Common myeloid progenitor, CD34-positive (primary cell): ENCODE measurements at regions not wholly inside any gene's neighbourhood (a gene's known extent, or its start where the extent isn't known, plus 50 kb on each side); places are given as distances from the start of the nearest gene placed in this dataset.

Experiments
- CTCF ChIA-PET: fragments of 350-600 bp; sonication (Branson Sonifier 250); formaldehyde crosslinking; loops from one replicate; lab custom pipeline; 2021; ENCODE audit warnings: antibody characterized with exemption; lab: Charles Lee
- POLR2A ChIA-PET: fragments of 350-600 bp; sonication (Branson Sonifier 250); formaldehyde crosslinking; loops from one replicate; lab custom pipeline; 2021; ENCODE audit warnings: antibody characterized with exemption; lab: Charles Lee
- DNase-seq, 3 donors: peaks; one replicate each; pipeline versions ENCODE4 v3.0.0 to v3.0.0-alpha.2; 2013
- H3K27ac ChIP-seq, 2 experiments: 1 replicate in 1 of 2; 2 replicates in 1 of 2; pipeline ENCODE4 v1.7.0; 2013; ENCODE audit warnings: inconsistent platforms in 2 of 2, low read length in 2 of 2, mild to moderate bottlenecking in 2 of 2, low read depth in 1 of 2, moderate library complexity in 1 of 2; ENCODE audit not compliant: severe bottlenecking in 2 of 2, insufficient read depth in 1 of 2, poor library complexity in 1 of 2
- H3K27me3 ChIP-seq, 5 experiments: replicated peaks in 2 of 5; 1 replicate in 3 of 5; 2 replicates in 2 of 5; pipeline versions ENCODE4 v1.6.1 to v1.7.0; 2013; ENCODE audit warnings: low read length in 4 of 5, mild to moderate bottlenecking in 2 of 5, moderate library complexity in 2 of 5, inconsistent platforms in 1 of 5; ENCODE audit not compliant: insufficient read depth in 5 of 5, control insufficient read depth in 4 of 5
- H3K36me3 ChIP-seq, 4 experiments: 1 replicate in 2 of 4; 2 replicates in 2 of 4; pipeline versions ENCODE4 v1.6.1 to v1.7.0; 2013; ENCODE audit warnings: low read length in 3 of 4, control low read depth in 1 of 4, mild to moderate bottlenecking in 1 of 4; ENCODE audit not compliant: control insufficient read depth in 4 of 4, insufficient read depth in 4 of 4
- H3K4me1 ChIP-seq, 4 experiments: 1 replicate in 3 of 4; 2 replicates in 1 of 4; pipeline versions ENCODE4 v1.6.1 to v1.7.1; 2013; ENCODE audit warnings: low read length in 3 of 4, mild to moderate bottlenecking in 3 of 4, control low read depth in 1 of 4, inconsistent platforms in 1 of 4, moderate library complexity in 1 of 4; ENCODE audit not compliant: control insufficient read depth in 4 of 4, insufficient read depth in 4 of 4; ENCODE audit errors: control extremely low read depth in 1 of 4
- H3K4me3 ChIP-seq, 7 experiments: 1 replicate in 4 of 7; 2 replicates in 3 of 7; pipeline versions ENCODE4 v1.5.1 to v1.7.0; 2013; ENCODE audit warnings: mild to moderate bottlenecking in 7 of 7, low read length in 6 of 7, moderate library complexity in 6 of 7, inconsistent platforms in 2 of 7, low read depth in 2 of 7, control low read depth in 1 of 7; ENCODE audit not compliant: insufficient read depth in 4 of 7, control insufficient read depth in 1 of 7; ENCODE audit errors: extremely low read depth in 1 of 7
- H3K9me3 ChIP-seq, 5 experiments: 1 replicate in 4 of 5; 2 replicates in 1 of 5; pipeline versions ENCODE4 v1.6.1 to v1.7.1; 2013; ENCODE audit warnings: low read length in 4 of 5, mild to moderate bottlenecking in 2 of 5, inconsistent platforms in 1 of 5, low read depth in 1 of 5, moderate library complexity in 1 of 5; ENCODE audit not compliant: control insufficient read depth in 4 of 5, insufficient read depth in 2 of 5; ENCODE audit errors: control extremely low read depth in 1 of 5
- WGBS: methylation state at CpG from one replicate; pipeline ENCODE4 v1.1.5; 2013; ENCODE audit not compliant: insufficient coverage; 5-methylcytosine and 5-hydroxymethylcytosine counted together

- CTCF ChIA-PET, result no interaction called here
- 40% methylated on average over 1 of the region's 3 CpGs for WGBS
- POLR2A ChIA-PET, result no interaction called here
- Histone ChIP-seq H3K27me3 (peaks cover 0 to 14% (median 7%) of the 10 kb centered on the region in 5 experiments), H3K27ac (no peak overlapping the region), H3K4me3 (no peak overlapping the region), H3K4me1 (peaks cover 0 to 20% (median 10%) of the 10 kb centered on the region in 4 experiments), H3K36me3 (no peaks in the 10 kb centered on the region), H3K9me3 (no peaks in the 10 kb centered on the region)
- no peak for DNase-seq
Measured at GRCh38 chr12:108043286-108043685, 85.8 kb upstream of the WSCD2 start.

- no peak for DNase-seq
- no peaks in the 10 kb centered on the region for H3K36me3 ChIP-seq
- H3K4me3 ChIP-seq, result no peak overlapping the region
- POLR2A ChIA-PET, result no interaction called here
- H3K9me3 ChIP-seq, result no peaks in the 10 kb centered on the region
- no peak overlapping the region for H3K27ac ChIP-seq
- H3K4me1 ChIP-seq, result peaks cover 0 to 20% (median 10%) of the 10 kb centered on the region in 4 experiments
- CTCF ChIA-PET, result no interaction called here
- 86% methylated on average over 6 of the region's 7 CpGs for WGBS
- peaks cover 0 to 14% (median 7%) of the 10 kb centered on the region in 5 experiments for H3K27me3 ChIP-seq
Measured at GRCh38 chr12:108043750-108044533, 85.1 kb upstream of the WSCD2 start.

- H3K27ac ChIP-seq, result no peak overlapping the region
Measured at GRCh38 chr12:108046135-108046534, 83.0 kb upstream of the WSCD2 start.

GRCh38 chr12:108046650-108047049 is 82.4 kb upstream of the WSCD2 start:
- no peak overlapping the region for H3K27ac ChIP-seq
- CTCF ChIA-PET, result interaction anchor here (1.1 kb wide), 1 partner anchor 26 kb away, joined by 4 read pairs; no protein-coding TSS in a partner anchor

More at GRCh38 chr12:108046135-108046534, 83.0 kb upstream of the WSCD2 start:
- CTCF ChIA-PET, result no interaction called here
- peaks cover 0 to 23% (median 9%) of the 10 kb centered on the region in 5 experiments for H3K27me3 ChIP-seq
- H3K4me1 ChIP-seq, result peaks cover 0 to 20% (median 10%) of the 10 kb centered on the region in 4 experiments
- no peak for DNase-seq
- POLR2A ChIA-PET, result no interaction called here
- H3K9me3 ChIP-seq, result no peaks in the 10 kb centered on the region
- no peaks in the 10 kb centered on the region for H3K36me3 ChIP-seq
- no peak overlapping the region for H3K4me3 ChIP-seq
- 93% methylated on average over 8 of the region's 10 CpGs for WGBS

GRCh38 chr12:108047071-108047550 is 82.0 kb upstream of the WSCD2 start:
- peak overlapping the region in 2 of 7 experiments; percentile 48 to 57 for H3K4me3 ChIP-seq

More at GRCh38 chr12:108046650-108047049, 82.4 kb upstream of the WSCD2 start:
- 58% methylated on average over 11 of the region's 12 CpGs for WGBS
- Histone ChIP-seq H3K36me3 (no peaks in the 10 kb centered on the region), H3K9me3 (no peaks in the 10 kb centered on the region), H3K4me1 (peaks cover 0 to 20% (median 10%) of the 10 kb centered on the region in 4 experiments), H3K27me3 (peaks cover 0 to 27% (median 11%) of the 10 kb centered on the region in 5 experiments), H3K4me3 (peak overlapping the region in 2 of 7 experiments; percentile 48 to 57)
- DNase-seq, result no peak
- POLR2A ChIA-PET, result no interaction called here

GRCh38 chr12:108048686-108049085 is 80.4 kb upstream of the WSCD2 start:
- peaks cover 0 to 2% (median 0%) of the 10 kb centered on the region in 5 experiments for H3K9me3 ChIP-seq
- no peaks in the 10 kb centered on the region for H3K36me3 ChIP-seq
- H3K27ac ChIP-seq, result no peak overlapping the region
- peaks cover 0 to 28% (median 16%) of the 10 kb centered on the region in 5 experiments for H3K27me3 ChIP-seq
- ChIA-PET POLR2A (no interaction called here), CTCF (no interaction called here)
- peaks cover 0 to 20% (median 10%) of the 10 kb centered on the region in 4 experiments for H3K4me1 ChIP-seq
- DNase-seq, result no peak
- no peak overlapping the region for H3K4me3 ChIP-seq
- 91% methylated on average over 4 of the region's 5 CpGs for WGBS

More at GRCh38 chr12:108047071-108047550, 82.0 kb upstream of the WSCD2 start:
- peaks cover 0 to 27% (median 11%) of the 10 kb centered on the region in 5 experiments for H3K27me3 ChIP-seq
- H3K27ac ChIP-seq, result no peak overlapping the region
- peak; percentile 20 to 47 (median 38) for DNase-seq
- H3K4me1 ChIP-seq, result peaks cover 0 to 20% (median 10%) of the 10 kb centered on the region in 4 experiments
- H3K9me3 ChIP-seq, result no peaks in the 10 kb centered on the region
- WGBS, result 0% methylated on average over 3 of the region's 5 CpGs
- POLR2A ChIA-PET, result no interaction called here
- no peaks in the 10 kb centered on the region for H3K36me3 ChIP-seq
- CTCF ChIA-PET, result interaction anchor here (1.1 kb wide), 1 partner anchor 26 kb away, joined by 4 read pairs; no protein-coding TSS in a partner anchor

- Histone ChIP-seq H3K4me1 (peaks cover 0 to 20% (median 10%) of the 10 kb centered on the region in 4 experiments), H3K4me3 (no peak overlapping the region), H3K27me3 (peaks cover 3 to 28% (median 16%) of the 10 kb centered on the region in 5 experiments), H3K36me3 (no peaks in the 10 kb centered on the region), H3K27ac (no peak overlapping the region), H3K9me3 (peaks cover 0 to 2% (median 0%) of the 10 kb centered on the region in 5 experiments)
- POLR2A ChIA-PET, result no interaction called here
- CTCF ChIA-PET, result no interaction called here
- no peak for DNase-seq
- WGBS, result 53% methylated on average over 5 of the region's 5 CpGs
Measured at GRCh38 chr12:108050696-108051095, 78.4 kb upstream of the WSCD2 start.
